IPS-18a (cell line): ENCODE measurements at regions not wholly inside any gene's neighbourhood (a gene's known extent, or its start where the extent isn't known, plus 50 kb on each side); places are given as distances from the start of the nearest gene placed in this dataset.

ENCODE experiments used
- H3K27ac ChIP-seq: one replicate; pipeline ENCODE4 v1.5.1; 2013; ENCODE audit warnings: low read length
- H3K27me3 ChIP-seq: one replicate; pipeline ENCODE4 v1.6.1; 2013; ENCODE audit warnings: mild to moderate bottlenecking, low read length; ENCODE audit not compliant: control insufficient read depth, insufficient read depth
- H3K36me3 ChIP-seq: one replicate; pipeline ENCODE4 v1.6.1; 2013; ENCODE audit warnings: low read depth, low read length; ENCODE audit not compliant: control insufficient read depth
- H3K4me1 ChIP-seq: one replicate; pipeline ENCODE4 v1.6.1; 2013; ENCODE audit warnings: low read depth, low read length; ENCODE audit not compliant: control insufficient read depth
- H3K4me3 ChIP-seq: one replicate; pipeline ENCODE4 v1.5.1; 2013; ENCODE audit warnings: low read length
- H3K9ac ChIP-seq: one replicate; pipeline ENCODE4 v1.6.1; 2013; ENCODE audit warnings: mild to moderate bottlenecking, low read length, moderate library complexity
- H3K9me3 ChIP-seq: one replicate; pipeline ENCODE4 v1.6.1; 2013; ENCODE audit warnings: low read depth, low read length; ENCODE audit not compliant: control insufficient read depth

GRCh38 chr15:70539912-70540530, 223.3 kb downstream of the UACA start:
- H3K4me1 ChIP-seq: peaks cover 9% of the 10 kb centered on the region
- H3K9ac ChIP-seq: no peak overlapping the region
- no peaks in the 10 kb centered on the region for H3K27me3 ChIP-seq

GRCh38 chr15:70539409-70539808, 223.9 kb downstream of the UACA start:
- no peaks in the 10 kb centered on the region for H3K27me3 ChIP-seq
- H3K9me3 ChIP-seq: no peaks in the 10 kb centered on the region
- H3K4me3 ChIP-seq: no peak overlapping the region
- H3K36me3 ChIP-seq: no peaks in the 10 kb centered on the region
- H3K4me1 ChIP-seq: peaks cover 9% of the 10 kb centered on the region
- no peak overlapping the region for H3K9ac ChIP-seq
- H3K27ac ChIP-seq: no peak overlapping the region

More at GRCh38 chr15:70539912-70540530, 223.3 kb downstream of the UACA start:
- Histone ChIP-seq H3K4me3 (no peak overlapping the region), H3K36me3 (no peaks in the 10 kb centered on the region), H3K27ac (no peak overlapping the region), H3K9me3 (no peaks in the 10 kb centered on the region)

- H3K9ac ChIP-seq: no peak overlapping the region
- H3K36me3 ChIP-seq: no peaks in the 10 kb centered on the region
- H3K4me1 ChIP-seq: peaks cover 9% of the 10 kb centered on the region
- no peak overlapping the region for H3K27ac ChIP-seq
- H3K4me3 ChIP-seq: no peak overlapping the region
- no peaks in the 10 kb centered on the region for H3K9me3 ChIP-seq
- no peaks in the 10 kb centered on the region for H3K27me3 ChIP-seq
Observed at GRCh38 chr15:70538278-70538677, 225.1 kb downstream of the UACA start.

GRCh38 chr15:70535955-70536338, 227.4 kb downstream of the UACA start:
- peaks cover 9% of the 10 kb centered on the region for H3K4me1 ChIP-seq
- no peak overlapping the region for H3K9ac ChIP-seq
- H3K36me3 ChIP-seq: no peaks in the 10 kb centered on the region
- no peak overlapping the region for H3K27ac ChIP-seq
- H3K9me3 ChIP-seq: no peaks in the 10 kb centered on the region
- H3K27me3 ChIP-seq: no peaks in the 10 kb centered on the region
- H3K4me3 ChIP-seq: no peak overlapping the region

- no peak overlapping the region for H3K4me3 ChIP-seq
- H3K27me3 ChIP-seq: no peaks in the 10 kb centered on the region
- peaks cover 9% of the 10 kb centered on the region for H3K4me1 ChIP-seq
- H3K27ac ChIP-seq: no peak overlapping the region
- H3K36me3 ChIP-seq: no peaks in the 10 kb centered on the region
- no peak overlapping the region for H3K9ac ChIP-seq
- H3K9me3 ChIP-seq: no peaks in the 10 kb centered on the region
Observed at GRCh38 chr15:70535071-70535954, 228.0 kb downstream of the UACA start.

- Histone ChIP-seq H3K27me3 (no peaks in the 10 kb centered on the region), H3K27ac (no peak overlapping the region), H3K36me3 (no peaks in the 10 kb centered on the region), H3K4me1 (peaks cover 9% of the 10 kb centered on the region), H3K4me3 (no peak overlapping the region), H3K9ac (no peak overlapping the region), H3K9me3 (no peaks in the 10 kb centered on the region)
Observed at GRCh38 chr15:70533931-70534742, 229.2 kb downstream of the UACA start.

- Histone ChIP-seq H3K9me3 (no peaks in the 10 kb centered on the region), H3K36me3 (no peaks in the 10 kb centered on the region), H3K4me1 (peaks cover 9% of the 10 kb centered on the region), H3K27ac (no peak overlapping the region), H3K4me3 (no peak overlapping the region), H3K27me3 (no peaks in the 10 kb centered on the region), H3K9ac (no peak overlapping the region)
Observed at GRCh38 chr15:70532531-70533186, 230.7 kb downstream of the UACA start.

- Histone ChIP-seq H3K4me3 (no peak overlapping the region), H3K36me3 (no peaks in the 10 kb centered on the region), H3K9me3 (no peaks in the 10 kb centered on the region), H3K9ac (no peak overlapping the region), H3K27ac (no peak overlapping the region), H3K4me1 (peaks cover 9% of the 10 kb centered on the region), H3K27me3 (no peaks in the 10 kb centered on the region)
Observed at GRCh38 chr15:70531576-70531975, 231.8 kb downstream of the UACA start.

GRCh38 chr15:70530906-70531305, 232.5 kb downstream of the UACA start:
- H3K4me1 ChIP-seq: peaks cover 8% of the 10 kb centered on the region
- H3K36me3 ChIP-seq: no peaks in the 10 kb centered on the region
- H3K9me3 ChIP-seq: no peaks in the 10 kb centered on the region
- H3K27me3 ChIP-seq: no peaks in the 10 kb centered on the region
- no peak overlapping the region for H3K4me3 ChIP-seq
- no peak overlapping the region for H3K9ac ChIP-seq
- H3K27ac ChIP-seq: no peak overlapping the region

GRCh38 chr15:70530503-70530902, 232.9 kb downstream of the UACA start:
- no peaks in the 10 kb centered on the region for H3K9me3 ChIP-seq
- H3K27ac ChIP-seq: no peak overlapping the region
- H3K27me3 ChIP-seq: no peaks in the 10 kb centered on the region
- H3K36me3 ChIP-seq: no peaks in the 10 kb centered on the region
- H3K9ac ChIP-seq: no peak overlapping the region
- no peak overlapping the region for H3K4me3 ChIP-seq
- H3K4me1 ChIP-seq: peaks cover 4% of the 10 kb centered on the region

- Histone ChIP-seq H3K27ac (no peak overlapping the region), H3K27me3 (no peaks in the 10 kb centered on the region), H3K4me3 (no peak overlapping the region), H3K9ac (no peak overlapping the region), H3K9me3 (no peaks in the 10 kb centered on the region), H3K4me1 (no peaks in the 10 kb centered on the region), H3K36me3 (no peaks in the 10 kb centered on the region)
Observed at GRCh38 chr15:70530017-70530499, 233.3 kb downstream of the UACA start.
